Gastroesophageal sphincter (tissue), 4 donors: ENCODE measurements at regions not wholly inside any gene's neighbourhood (a gene's known extent, or its start where the extent isn't known, plus 50 kb on each side); places are given as distances from the start of the nearest gene placed in this dataset.

ENCODE experiments used
- ATAC-seq: fragments of 150-250 bp; one replicate; pipeline ENCODE4 v1.9.1; 2016; ENCODE audit warnings: mild to moderate bottlenecking, moderate library complexity
- H3K27ac ChIP-seq, 4 donors: fragments of 200-600 bp; sonication (generic) in 3 of 4; 1 replicate in 3 of 4; 2 replicates in 1 of 4; pipeline ENCODE4 v1.5.1; 2016 to 2019
- H3K27me3 ChIP-seq: fragments of 200-600 bp; sonication (generic); one replicate; pipeline ENCODE4 v1.5.1; 2019
- H3K36me3 ChIP-seq, 2 donors: fragments of 200-600 bp; sonication (generic); one replicate each; pipeline ENCODE4 v1.5.1; 2019; ENCODE audit warnings: control low read depth in 1 of 2
- H3K4me1 ChIP-seq, 3 donors: fragments of 200-600 bp; sonication (generic); 1 replicate in 2 of 3; 2 replicates in 1 of 3; pipeline ENCODE4 v1.5.1; 2016 to 2019; ENCODE audit warnings: control low read depth in 2 of 3
- H3K4me3 ChIP-seq, 2 donors: fragments of 200-600 bp; sonication (generic); one replicate each; pipeline ENCODE4 v1.5.1; 2019; ENCODE audit warnings: mild to moderate bottlenecking in 1 of 2, moderate library complexity in 1 of 2
- H3K9me3 ChIP-seq, 3 donors: fragments of 200-600 bp; sonication (generic); one replicate each; pipeline ENCODE4 v1.5.1; 2017 to 2019; ENCODE audit warnings: control low read depth in 2 of 3
- CTCF ChIP-seq, 4 experiments: fragments of 200-600 bp in 2 of 4; fragments of 450-650 bp in 2 of 4; sonication (generic) in 1 of 4; IDR thresholded peaks; one replicate each; pipeline ENCODE4 v1.5.1; 2017 to 2019; ENCODE audit warnings: antibody characterized with exemption in 4 of 4, mild to moderate bottlenecking in 2 of 4, moderate library complexity in 2 of 4
- EP300 ChIP-seq: sonication (generic); formaldehyde crosslinking; IDR thresholded peaks from one replicate; pipeline ENCODE4 v1.6.1; 2017; ENCODE audit warnings: antibody characterized with exemption, mild to moderate bottlenecking
- POLR2A ChIP-seq, 2 donors: fragments of 450-650 bp; IDR thresholded peaks; one replicate each; pipeline ENCODE4 v1.6.1; 2017; ENCODE audit warnings: antibody characterized with exemption in 2 of 2, mild to moderate bottlenecking in 2 of 2, moderate library complexity in 1 of 2
- POLR2AphosphoS5 ChIP-seq: sonication (generic); formaldehyde crosslinking; IDR thresholded peaks from one replicate; pipeline ENCODE4 v1.6.1; 2017; ENCODE audit warnings: antibody characterized with exemption
- WGBS, 2 donors: methylation state at CpG; one replicate each; pipeline ENCODE4 v1.1.5; 2018; ENCODE audit warnings: low coverage in 1 of 2; 5-methylcytosine and 5-hydroxymethylcytosine counted together

- ATAC-seq: no peak
- TF ChIP-seq CTCF (IDR thresholded peaks at IDR 0.05): no peak
- TF ChIP-seq POLR2A (IDR thresholded peaks at IDR 0.05): no peak
- no peak for TF ChIP-seq POLR2AphosphoS5
- TF ChIP-seq EP300: no peak
- Histone ChIP-seq H3K4me1 (peaks cover 0 to 13% (median 0%) of the 10 kb centered on the region in 3 donors), H3K4me3 (no peak overlapping the region), H3K9me3 (no peaks in the 10 kb centered on the region), H3K36me3 (no peaks in the 10 kb centered on the region), H3K27ac (no peak overlapping the region), H3K27me3 (no peaks in the 10 kb centered on the region)
Measured at GRCh38 chr2:150099805-150100204, 387.7 kb downstream of the RND3 start.

GRCh38 chr2:150097901-150098531, 389.5 kb downstream of the RND3 start:
- Histone ChIP-seq H3K27me3 (no peaks in the 10 kb centered on the region), H3K9me3 (no peaks in the 10 kb centered on the region), H3K27ac (no peak overlapping the region), H3K4me3 (no peak overlapping the region), H3K36me3 (no peaks in the 10 kb centered on the region), H3K4me1 (peaks cover 0 to 13% (median 0%) of the 10 kb centered on the region in 3 donors)
- TF ChIP-seq CTCF (IDR thresholded peaks at IDR 0.05): peak in 2 of 4 experiments; percentile 4 to 34
- TF ChIP-seq EP300: no peak
- no peak for TF ChIP-seq POLR2A (IDR thresholded peaks at IDR 0.05)
- ATAC-seq: no peak
- WGBS, 2 donors: 10 to 53% methylated on average over 1 of the region's 1 CpG

GRCh38 chr2:150097402-150097801, 390.1 kb downstream of the RND3 start:
- 94 to 97% methylated on average over 3 of the region's 3 CpGs for WGBS, 2 donors
- no peak overlapping the region for H3K27ac ChIP-seq
- no peak for TF ChIP-seq EP300
- TF ChIP-seq POLR2AphosphoS5: no peak
- no peak for TF ChIP-seq CTCF (IDR thresholded peaks at IDR 0.05)
- no peaks in the 10 kb centered on the region for H3K36me3 ChIP-seq
- peaks cover 0 to 13% (median 0%) of the 10 kb centered on the region in 3 donors for H3K4me1 ChIP-seq
- no peak overlapping the region for H3K4me3 ChIP-seq
- no peaks in the 10 kb centered on the region for H3K9me3 ChIP-seq
- no peaks in the 10 kb centered on the region for H3K27me3 ChIP-seq
- no peak for ATAC-seq

GRCh38 chr2:150095361-150096095, 391.9 kb downstream of the RND3 start:
- H3K27ac ChIP-seq: no peak overlapping the region
- no peak for TF ChIP-seq CTCF (IDR thresholded peaks at IDR 0.05)
- TF ChIP-seq POLR2AphosphoS5: no peak
- TF ChIP-seq POLR2A (IDR thresholded peaks at IDR 0.05): no peak
- no peak for TF ChIP-seq EP300
- H3K4me1 ChIP-seq: peaks cover 0 to 13% (median 0%) of the 10 kb centered on the region in 3 donors
- no peaks in the 10 kb centered on the region for H3K36me3 ChIP-seq
- no peak overlapping the region for H3K4me3 ChIP-seq
- H3K27me3 ChIP-seq: no peaks in the 10 kb centered on the region
- H3K9me3 ChIP-seq: no peaks in the 10 kb centered on the region
- 33 to 61% methylated on average over 2 of the region's 3 CpGs for WGBS, 2 donors
- ATAC-seq: no peak

- H3K4me1 ChIP-seq: no peaks in the 10 kb centered on the region
- H3K27ac ChIP-seq: no peak overlapping the region
- no peak for ATAC-seq
- H3K9me3 ChIP-seq: no peaks in the 10 kb centered on the region
- no peak overlapping the region for H3K4me3 ChIP-seq
- no peaks in the 10 kb centered on the region for H3K36me3 ChIP-seq
- 92 to 93% methylated on average over 2 to 4 of the region's 4 CpGs for WGBS, 2 donors
- H3K27me3 ChIP-seq: no peaks in the 10 kb centered on the region
- TF ChIP-seq EP300 (no peak), POLR2A (IDR thresholded peaks at IDR 0.05) (no peak), CTCF (IDR thresholded peaks at IDR 0.05) (no peak), POLR2AphosphoS5 (no peak)
Measured at GRCh38 chr2:150091846-150092245, 395.6 kb downstream of the RND3 start.
